Endothelial cell of umbilical vein (primary cell): ENCODE measurements at regions not wholly inside any gene's neighbourhood (a gene's known extent, or its start where the extent isn't known, plus 50 kb on each side); places are given as distances from the start of the nearest gene placed in this dataset.

Experiments used
- CTCF ChIP-seq, 2 donors: IDR thresholded peaks; 1 replicate in 1 of 2; 2 replicates in 1 of 2; pipeline ENCODE4 v1.5.1; 2011; ENCODE audit warnings: low read length in 2 of 2, mild to moderate bottlenecking in 2 of 2, moderate library complexity in 2 of 2, control low read depth in 1 of 2, inconsistent platforms in 1 of 2, low read depth in 1 of 2; ENCODE audit not compliant: insufficient read depth in 1 of 2; ENCODE audit errors: extremely low read depth in 1 of 2
- JUN ChIP-seq: IDR thresholded peaks from 2 replicates; pipeline ENCODE4 v1.6.1; 2011; ENCODE audit warnings: borderline replicate concordance, low read depth; ENCODE audit not compliant: insufficient read length, insufficient read depth
- POLR2A ChIP-seq: IDR thresholded peaks from 2 replicates; pipeline ENCODE4 v1.6.1; 2012; ENCODE audit warnings: low read depth, mild to moderate bottlenecking, control low read depth, low read length

DNA sequence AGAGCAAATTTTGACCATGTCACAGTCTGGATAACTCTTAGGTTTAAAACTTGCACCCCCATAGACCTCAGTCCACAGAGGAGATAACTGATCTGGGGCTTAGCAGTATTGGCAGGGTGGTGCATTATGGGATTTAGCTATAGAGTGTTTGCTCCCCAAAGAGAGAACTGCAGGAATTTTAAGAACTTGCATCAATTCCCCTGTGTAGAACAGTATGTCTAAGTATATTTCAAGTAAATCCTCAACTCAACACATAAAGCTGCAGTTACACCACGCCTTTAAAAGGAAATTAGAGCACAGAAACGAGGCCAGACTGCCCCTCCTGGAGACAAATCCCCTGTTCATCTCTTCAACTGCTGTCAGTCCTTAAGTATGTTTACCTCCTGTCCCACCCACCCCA lies 144.9 kb downstream of the TRMT11 start:
- no peak for TF ChIP-seq CTCF (IDR thresholded peaks at IDR 0.05; ENCODE audit: extremely low read depth in 1 of 2, insufficient read depth in 1 of 2, low read depth in 1 of 2, low read length in 2 of 2)
- TF ChIP-seq POLR2A: no peak
- TF ChIP-seq JUN: no peak
